ENCODE measurements at regions not wholly inside any gene's neighbourhood (a gene's known extent, or its start where the extent isn't known, plus 50 kb on each side); places are given as distances from the start of the nearest gene placed in this dataset.

GRCh38 chr22:48557473-48557872, 1270.2 kb downstream of the BRD1 start:
- no peak for DNase-seq (ENCODE audit: low read depth)

- no peak for DNase-seq (ENCODE audit: low read depth)
These were observed 1270.9 kb downstream of the BRD1 start for GRCh38 chr22:48556751-48557150.

- DNase-seq (ENCODE audit: low read depth) = no peak
These were observed 1271.5 kb downstream of the BRD1 start for GRCh38 chr22:48556222-48556621.

GRCh38 chr22:48555606-48556005, 1272.1 kb downstream of the BRD1 start:
- DNase-seq (ENCODE audit: low read depth) = no peak

GRCh38 chr22:48554893-48555572, 1272.6 kb downstream of the BRD1 start:
- DNase-seq (ENCODE audit: low read depth) = no peak

GRCh38 chr22:48553694-48554308, 1273.9 kb downstream of the BRD1 start:
- DNase-seq (ENCODE audit: low read depth) = no peak

GRCh38 chr22:48553119-48553518, 1274.6 kb downstream of the BRD1 start:
- DNase-seq (ENCODE audit: low read depth) = no peak

GRCh38 chr22:48551716-48552268, 1275.9 kb downstream of the BRD1 start:
- DNase-seq (ENCODE audit: low read depth) = no peak

GRCh38 chr22:48551061-48551460, 1276.6 kb downstream of the BRD1 start:
- DNase-seq (ENCODE audit: low read depth) = no peak

GRCh38 chr22:48548391-48548790, 1279.3 kb downstream of the BRD1 start:
- DNase-seq (ENCODE audit: low read depth) = no peak

- DNase-seq (ENCODE audit: low read depth) = no peak
These were observed 1279.7 kb downstream of the BRD1 start for GRCh38 chr22:48547971-48548370.

- DNase-seq (ENCODE audit: low read depth) = no peak
These were observed 1280.8 kb downstream of the BRD1 start for GRCh38 chr22:48546653-48547424.

GRCh38 chr22:48545987-48546386, 1281.7 kb downstream of the BRD1 start:
- no peak for DNase-seq (ENCODE audit: low read depth)

- DNase-seq (ENCODE audit: low read depth) = no peak
These were observed 1286.1 kb downstream of the BRD1 start for GRCh38 chr22:48541401-48542098.

- no peak for DNase-seq (ENCODE audit: low read depth)
These were observed 1288.4 kb downstream of the BRD1 start for GRCh38 chr22:48539261-48539660.

- DNase-seq (ENCODE audit: low read depth) = no peak
These were observed 1289.3 kb downstream of the BRD1 start for GRCh38 chr22:48538291-48538820.

GRCh38 chr22:48537343-48537680, 1290.4 kb downstream of the BRD1 start:
- no peak for DNase-seq (ENCODE audit: low read depth)

GRCh38 chr22:48536541-48537342, 1290.9 kb downstream of the BRD1 start:
- DNase-seq (ENCODE audit: low read depth) = no peak

GRCh38 chr22:48535868-48536540, 1291.7 kb downstream of the BRD1 start:
- no peak for DNase-seq (ENCODE audit: low read depth)

- no peak for DNase-seq (ENCODE audit: low read depth)
These were observed 1293.2 kb downstream of the BRD1 start for GRCh38 chr22:48534395-48534958.

Measured in stimulated activated CD8-positive, alpha-beta memory T cell treated with anti-CD3 and anti-CD28 coated beads, Interleukin-12 subunit alpha, Interleukin-12 subunit beta, amount 100 ng/mL, for 4 hours (primary cell).